ENCODE measurements at regions not wholly inside any gene's neighbourhood (a gene's known extent, or its start where the extent isn't known, plus 50 kb on each side); places are given as distances from the start of the nearest gene placed in this dataset.
A peak's percentile ranks its signal among the peaks of the same experiment; 100 is the strongest.

DNA sequence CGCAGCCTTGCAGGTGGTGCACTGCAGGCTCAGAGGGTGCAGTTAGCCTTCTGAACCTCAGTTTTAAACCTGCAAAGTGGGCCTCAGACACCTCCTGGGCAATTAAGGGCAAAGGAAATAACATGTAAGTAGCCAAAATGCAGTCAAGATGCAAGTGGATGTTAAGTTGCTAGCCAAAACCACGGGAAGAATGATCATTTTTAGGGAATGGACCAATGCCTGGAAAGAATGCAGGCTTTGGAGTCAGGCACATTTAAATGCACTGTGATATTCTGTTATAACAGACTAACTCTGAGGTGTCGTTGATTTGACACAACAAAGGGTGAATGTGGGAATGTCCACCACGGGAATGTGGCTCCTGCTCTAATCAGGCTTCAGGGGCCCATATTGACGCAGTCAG, 57.9 kb upstream of the PTGFRN start:
- Histone ChIP-seq H3K36me3 (ENCODE audit: insufficient read depth, low read length) (no peaks in the 10 kb centered on the region), H3K4me1 (ENCODE audit: control insufficient read depth, insufficient read depth, low read length, unreplicated experiment) (peaks cover 69% of the 10 kb centered on the region), H3K27me3 (ENCODE audit: insufficient read depth, low read length) (no peaks in the 10 kb centered on the region), H2AFZ (ENCODE audit: low read length, unreplicated experiment) (no peak overlapping the region), H3K79me2 (ENCODE audit: control insufficient read depth, insufficient read depth, low read length, unreplicated experiment) (no peaks in the 10 kb centered on the region), H3K27ac (ENCODE audit: low read depth, low read length) (no peak overlapping the region), H3K4me3 (ENCODE audit: low read depth, low read length) (no peak overlapping the region)

GRCh38 chr1:116852367-116852766, 57.3 kb upstream of the PTGFRN start:
- Histone ChIP-seq H3K4me3 (ENCODE audit: low read depth, low read length) (no peak overlapping the region), H3K4me1 (ENCODE audit: control insufficient read depth, insufficient read depth, low read length, unreplicated experiment) (peaks cover 67% of the 10 kb centered on the region), H3K27me3 (ENCODE audit: insufficient read depth, low read length) (no peaks in the 10 kb centered on the region), H3K79me2 (ENCODE audit: control insufficient read depth, insufficient read depth, low read length, unreplicated experiment) (no peaks in the 10 kb centered on the region), H3K36me3 (ENCODE audit: insufficient read depth, low read length) (no peaks in the 10 kb centered on the region), H2AFZ (ENCODE audit: low read length, unreplicated experiment) (no peak overlapping the region), H3K27ac (ENCODE audit: low read depth, low read length) (no peak overlapping the region)

DNA sequence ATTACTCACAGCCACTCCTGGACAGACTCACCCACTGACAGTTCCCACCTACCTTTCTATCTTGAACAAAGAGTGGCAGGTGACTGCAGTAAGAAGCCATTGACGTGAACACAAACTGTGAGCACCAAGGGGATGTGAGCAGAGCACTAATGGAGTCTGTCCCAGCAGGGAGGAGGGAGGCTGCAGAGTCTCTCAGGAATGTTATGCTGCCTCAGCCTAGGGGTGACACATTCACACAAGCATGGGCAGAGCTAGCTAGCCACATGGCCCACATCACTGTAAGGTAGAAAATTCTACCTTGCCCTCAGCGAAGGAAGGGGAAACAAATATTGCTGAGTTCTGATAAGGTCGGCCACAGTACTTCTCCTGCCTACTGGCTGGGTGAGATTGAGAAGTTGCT, 56.8 kb upstream of the PTGFRN start:
- Histone ChIP-seq H3K27me3 (ENCODE audit: insufficient read depth, low read length) (no peaks in the 10 kb centered on the region), H2AFZ (ENCODE audit: low read length, unreplicated experiment) (peak overlapping the region; percentile 12), H3K36me3 (ENCODE audit: insufficient read depth, low read length) (no peaks in the 10 kb centered on the region), H3K4me3 (ENCODE audit: low read depth, low read length) (no peak overlapping the region), H3K4me1 (ENCODE audit: control insufficient read depth, insufficient read depth, low read length, unreplicated experiment) (peaks cover 64% of the 10 kb centered on the region), H3K27ac (ENCODE audit: low read depth, low read length) (peak overlapping the region; percentile 65), H3K79me2 (ENCODE audit: control insufficient read depth, insufficient read depth, low read length, unreplicated experiment) (no peaks in the 10 kb centered on the region)

GRCh38 chr1:116853680-116854402, 55.9 kb upstream of the PTGFRN start:
- Histone ChIP-seq H3K4me1 (ENCODE audit: control insufficient read depth, insufficient read depth, low read length, unreplicated experiment) (peaks cover 54% of the 10 kb centered on the region), H3K36me3 (ENCODE audit: insufficient read depth, low read length) (no peaks in the 10 kb centered on the region), H2AFZ (ENCODE audit: low read length, unreplicated experiment) (no peak overlapping the region), H3K4me3 (ENCODE audit: low read depth, low read length) (peak overlapping the region; percentile 48; the same call in 1 of the 2 replicates), H3K27me3 (ENCODE audit: insufficient read depth, low read length) (no peaks in the 10 kb centered on the region), H3K79me2 (ENCODE audit: control insufficient read depth, insufficient read depth, low read length, unreplicated experiment) (no peaks in the 10 kb centered on the region), H3K27ac (ENCODE audit: low read depth, low read length) (peak overlapping the region; percentile 65)

DNA sequence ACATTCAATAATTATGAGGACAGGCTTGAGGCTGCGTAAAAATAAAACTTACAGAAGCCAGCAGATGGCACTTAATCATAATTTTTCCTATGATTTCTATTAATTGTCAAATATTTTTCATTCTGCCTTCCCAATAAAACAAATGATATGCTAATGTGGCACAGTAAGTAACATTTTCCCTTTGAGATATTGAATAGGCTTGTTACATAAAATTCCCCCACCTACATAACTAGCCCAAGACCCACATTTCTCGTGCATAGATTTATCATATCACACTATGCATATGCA, 55.4 kb upstream of the PTGFRN start:
- Histone ChIP-seq H2AFZ (ENCODE audit: low read length, unreplicated experiment) (no peak overlapping the region), H3K4me1 (ENCODE audit: control insufficient read depth, insufficient read depth, low read length, unreplicated experiment) (peaks cover 49% of the 10 kb centered on the region), H3K36me3 (ENCODE audit: insufficient read depth, low read length) (no peaks in the 10 kb centered on the region), H3K27ac (ENCODE audit: low read depth, low read length) (peak overlapping the region; percentile 65), H3K4me3 (ENCODE audit: low read depth, low read length) (no peak overlapping the region), H3K79me2 (ENCODE audit: control insufficient read depth, insufficient read depth, low read length, unreplicated experiment) (no peaks in the 10 kb centered on the region), H3K27me3 (ENCODE audit: insufficient read depth, low read length) (no peaks in the 10 kb centered on the region)

GRCh38 chr1:116854716-116855115, 55.0 kb upstream of the PTGFRN start:
- no peaks in the 10 kb centered on the region for H3K27me3 ChIP-seq (ENCODE audit: insufficient read depth, low read length)
- no peaks in the 10 kb centered on the region for H3K79me2 ChIP-seq (ENCODE audit: control insufficient read depth, insufficient read depth, low read length, unreplicated experiment)
- no peak overlapping the region for H2AFZ ChIP-seq (ENCODE audit: low read length, unreplicated experiment)
- no peaks in the 10 kb centered on the region for H3K36me3 ChIP-seq (ENCODE audit: insufficient read depth, low read length)
- no peak overlapping the region for H3K27ac ChIP-seq (ENCODE audit: low read depth, low read length)
- H3K4me1 ChIP-seq (ENCODE audit: control insufficient read depth, insufficient read depth, low read length, unreplicated experiment), result peaks cover 45% of the 10 kb centered on the region
- no peak overlapping the region for H3K4me3 ChIP-seq (ENCODE audit: low read depth, low read length)

GRCh38 chr1:116855191-116855619, 54.5 kb upstream of the PTGFRN start:
- no peak overlapping the region for H2AFZ ChIP-seq (ENCODE audit: low read length, unreplicated experiment)
- H3K4me1 ChIP-seq (ENCODE audit: control insufficient read depth, insufficient read depth, low read length, unreplicated experiment), result peaks cover 41% of the 10 kb centered on the region
- no peaks in the 10 kb centered on the region for H3K36me3 ChIP-seq (ENCODE audit: insufficient read depth, low read length)
- no peaks in the 10 kb centered on the region for H3K79me2 ChIP-seq (ENCODE audit: control insufficient read depth, insufficient read depth, low read length, unreplicated experiment)
- H3K27ac ChIP-seq (ENCODE audit: low read depth, low read length), result peak overlapping the region; percentile 8; the same call in 1 of the 2 replicates
- H3K27me3 ChIP-seq (ENCODE audit: insufficient read depth, low read length), result no peaks in the 10 kb centered on the region
- H3K4me3 ChIP-seq (ENCODE audit: low read depth, low read length), result peak overlapping the region; percentile 27; the same call in 1 of the 2 replicates

DNA sequence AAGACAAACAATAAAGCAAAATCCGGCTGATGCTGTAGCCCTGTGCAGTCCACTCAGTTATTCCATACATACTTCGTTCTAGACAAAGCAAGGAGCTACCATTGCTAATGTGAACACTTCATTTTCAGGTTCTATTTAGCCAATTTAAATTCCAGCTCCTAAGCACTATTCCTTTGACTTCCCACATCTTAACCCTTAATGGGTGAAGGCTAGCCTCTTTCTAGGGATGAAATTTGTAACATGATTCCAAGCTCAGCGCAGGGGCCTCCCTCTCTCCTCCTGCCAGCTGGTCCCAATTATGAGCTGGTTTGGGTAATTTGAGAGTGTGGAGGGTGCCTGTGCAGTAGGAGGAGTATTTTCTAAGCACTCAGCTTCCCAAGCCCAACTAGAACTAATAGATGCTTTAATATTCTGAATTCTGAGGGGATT, 53.9 kb upstream of the PTGFRN start:
- Histone ChIP-seq H3K79me2 (ENCODE audit: control insufficient read depth, insufficient read depth, low read length, unreplicated experiment) (no peaks in the 10 kb centered on the region), H2AFZ (ENCODE audit: low read length, unreplicated experiment) (no peak overlapping the region), H3K4me3 (ENCODE audit: low read depth, low read length) (0 out of 2 replicates have a peak overlapping the region, but pooled peaks have one; percentile 27), H3K36me3 (ENCODE audit: insufficient read depth, low read length) (no peaks in the 10 kb centered on the region), H3K27ac (ENCODE audit: low read depth, low read length) (peak overlapping the region; percentile 8; the same call in 1 of the 2 replicates), H3K27me3 (ENCODE audit: insufficient read depth, low read length) (no peaks in the 10 kb centered on the region), H3K4me1 (ENCODE audit: control insufficient read depth, insufficient read depth, low read length, unreplicated experiment) (peaks cover 38% of the 10 kb centered on the region)

DNA sequence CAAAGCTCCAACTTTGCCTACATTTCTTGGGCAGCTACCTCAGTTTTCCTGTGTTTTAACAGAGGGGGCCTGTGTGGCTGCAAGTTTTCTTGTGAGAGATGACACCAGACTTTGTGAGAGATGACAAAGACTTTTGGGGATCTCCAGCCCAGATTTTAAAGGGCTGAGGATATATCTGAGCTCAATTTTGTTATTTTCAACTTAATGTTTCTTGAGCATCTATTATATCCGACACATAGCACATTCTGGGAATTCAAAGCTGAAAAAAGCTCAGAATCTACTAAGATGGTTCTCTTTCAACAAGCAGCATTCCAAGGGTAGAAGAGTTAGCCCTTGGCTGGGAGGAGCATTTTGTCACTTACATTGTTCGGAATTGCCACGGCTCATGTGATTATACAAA, 53.4 kb upstream of the PTGFRN start:
- H3K79me2 ChIP-seq (ENCODE audit: control insufficient read depth, insufficient read depth, low read length, unreplicated experiment), result no peaks in the 10 kb centered on the region
- no peak overlapping the region for H3K4me3 ChIP-seq (ENCODE audit: low read depth, low read length)
- H3K27ac ChIP-seq (ENCODE audit: low read depth, low read length), result no peak overlapping the region
- no peaks in the 10 kb centered on the region for H3K27me3 ChIP-seq (ENCODE audit: insufficient read depth, low read length)
- peaks cover 38% of the 10 kb centered on the region for H3K4me1 ChIP-seq (ENCODE audit: control insufficient read depth, insufficient read depth, low read length, unreplicated experiment)
- H3K36me3 ChIP-seq (ENCODE audit: insufficient read depth, low read length), result no peaks in the 10 kb centered on the region
- no peak overlapping the region for H2AFZ ChIP-seq (ENCODE audit: low read length, unreplicated experiment)

GRCh38 chr1:116857092-116857491, 52.6 kb upstream of the PTGFRN start:
- H3K27me3 ChIP-seq (ENCODE audit: insufficient read depth, low read length), result no peaks in the 10 kb centered on the region
- no peaks in the 10 kb centered on the region for H3K79me2 ChIP-seq (ENCODE audit: control insufficient read depth, insufficient read depth, low read length, unreplicated experiment)
- no peaks in the 10 kb centered on the region for H3K36me3 ChIP-seq (ENCODE audit: insufficient read depth, low read length)
- H3K27ac ChIP-seq (ENCODE audit: low read depth, low read length), result no peak overlapping the region
- peaks cover 38% of the 10 kb centered on the region for H3K4me1 ChIP-seq (ENCODE audit: control insufficient read depth, insufficient read depth, low read length, unreplicated experiment)
- no peak overlapping the region for H3K4me3 ChIP-seq (ENCODE audit: low read depth, low read length)
- no peak overlapping the region for H2AFZ ChIP-seq (ENCODE audit: low read length, unreplicated experiment)
